SU-DHL-6 (cell line): ENCODE measurements at regions not wholly inside any gene's neighbourhood (a gene's known extent, or its start where the extent isn't known, plus 50 kb on each side); places are given as distances from the start of the nearest gene placed in this dataset.

Experiments
- EZH2phosphoT487 ChIP-seq: fragments of 200-600 bp; sonication (generic), shearing (Covaris generic); conservative IDR thresholded peaks from 2 replicates; pipeline ENCODE4 v1.6.1; 2018; ENCODE audit warnings: mild to moderate bottlenecking, antibody characterized with exemption, low read length, moderate library complexity, mixed read lengths
- TF ChIP-seq, protein P1 (sequence below): fragments of 200-600 bp; sonication (generic); IDR thresholded peaks from one replicate; pipeline ENCODE4 v1.5.1; 2017; ENCODE audit warnings: antibody characterized with exemption, mild to moderate bottlenecking, low read length, moderate library complexity; ENCODE audit not compliant: insufficient read depth, poor library complexity, severe bottlenecking

DNA sequence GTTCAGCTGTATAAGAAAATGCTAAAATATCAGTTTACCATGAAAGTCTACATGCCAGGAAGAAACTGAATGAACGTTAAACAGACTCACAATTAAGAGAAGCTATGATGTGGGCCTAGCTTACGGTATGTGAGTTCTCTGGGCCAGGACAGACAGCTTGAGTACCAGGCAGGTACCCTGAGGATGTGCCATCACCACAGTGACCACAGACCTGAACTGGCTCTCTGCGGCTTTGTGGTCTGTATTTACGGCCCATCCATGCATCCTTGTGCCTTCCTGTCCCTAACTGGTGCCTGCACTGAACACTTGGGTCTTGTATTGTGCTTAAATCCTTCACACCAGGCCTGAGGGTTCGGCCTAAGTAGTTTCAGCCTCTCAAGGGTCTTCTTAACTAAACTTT is 467.5 kb upstream of the PPP2R3A start:
- TF ChIP-seq, protein P1, sequence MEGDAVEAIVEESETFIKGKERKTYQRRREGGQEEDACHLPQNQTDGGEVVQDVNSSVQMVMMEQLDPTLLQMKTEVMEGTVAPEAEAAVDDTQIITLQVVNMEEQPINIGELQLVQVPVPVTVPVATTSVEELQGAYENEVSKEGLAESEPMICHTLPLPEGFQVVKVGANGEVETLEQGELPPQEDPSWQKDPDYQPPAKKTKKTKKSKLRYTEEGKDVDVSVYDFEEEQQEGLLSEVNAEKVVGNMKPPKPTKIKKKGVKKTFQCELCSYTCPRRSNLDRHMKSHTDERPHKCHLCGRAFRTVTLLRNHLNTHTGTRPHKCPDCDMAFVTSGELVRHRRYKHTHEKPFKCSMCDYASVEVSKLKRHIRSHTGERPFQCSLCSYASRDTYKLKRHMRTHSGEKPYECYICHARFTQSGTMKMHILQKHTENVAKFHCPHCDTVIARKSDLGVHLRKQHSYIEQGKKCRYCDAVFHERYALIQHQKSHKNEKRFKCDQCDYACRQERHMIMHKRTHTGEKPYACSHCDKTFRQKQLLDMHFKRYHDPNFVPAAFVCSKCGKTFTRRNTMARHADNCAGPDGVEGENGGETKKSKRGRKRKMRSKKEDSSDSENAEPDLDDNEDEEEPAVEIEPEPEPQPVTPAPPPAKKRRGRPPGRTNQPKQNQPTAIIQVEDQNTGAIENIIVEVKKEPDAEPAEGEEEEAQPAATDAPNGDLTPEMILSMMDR = no peak
- no peak for TF ChIP-seq EZH2phosphoT487
